ENCODE measurements at regions not wholly inside any gene's neighbourhood (a gene's known extent, or its start where the extent isn't known, plus 50 kb on each side); places are given as distances from the start of the nearest gene placed in this dataset.

DNA sequence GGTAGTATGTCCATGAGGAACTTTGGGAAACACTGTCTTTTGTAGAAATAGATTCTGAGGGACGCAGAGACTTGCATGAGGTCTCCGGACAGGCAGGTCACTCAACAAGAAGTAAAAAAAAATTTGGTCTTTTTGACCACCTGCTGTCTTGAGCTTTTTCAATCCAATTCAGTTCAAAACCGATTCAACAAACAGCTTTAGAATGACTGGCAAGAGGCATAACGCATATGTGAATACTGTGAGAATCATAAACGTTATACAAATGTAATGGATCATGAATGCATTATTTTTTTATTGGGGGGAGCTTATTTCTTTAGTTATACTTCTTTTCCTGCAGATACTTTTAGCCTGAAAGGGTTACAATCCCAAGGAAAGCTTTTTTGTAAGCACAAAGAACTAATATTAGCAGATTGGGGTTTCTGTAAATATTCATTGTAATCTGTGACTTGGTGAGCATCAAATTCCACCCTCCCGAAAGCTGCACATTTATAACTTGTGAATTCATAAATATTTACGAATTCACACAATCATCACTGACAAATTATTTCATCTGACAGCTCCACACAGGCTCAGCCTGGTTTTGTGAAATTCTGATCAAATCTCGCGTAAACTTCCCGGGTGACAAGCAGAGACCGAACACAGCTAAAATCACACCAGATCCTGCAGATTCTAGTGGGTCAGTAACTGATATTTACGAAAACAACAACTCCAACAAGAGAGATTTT, 507.7 kb downstream of the MN1 start:
- no peak for DNase-seq (ENCODE audit: low read depth)

DNA sequence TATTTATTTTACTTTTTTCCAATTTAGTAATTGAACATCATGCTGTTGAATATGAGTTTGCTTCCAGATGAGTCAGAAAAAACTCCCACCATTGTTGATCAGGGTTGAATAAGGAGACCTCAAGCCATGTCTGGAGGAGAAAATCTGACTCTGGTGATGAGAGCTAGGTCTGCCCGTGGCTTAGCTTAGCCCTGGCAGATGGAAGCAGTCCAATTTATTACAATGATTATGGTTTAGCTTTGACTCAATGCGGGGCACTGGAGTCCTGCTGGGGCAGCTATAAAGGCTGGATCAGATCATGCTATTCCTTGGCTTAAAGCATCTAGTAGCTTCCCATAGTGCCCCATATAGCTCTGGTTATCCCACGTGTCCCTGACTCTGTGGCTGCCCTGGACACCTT, 506.5 kb downstream of the MN1 start:
- DNase-seq (ENCODE audit: low read depth) = no peak

DNA sequence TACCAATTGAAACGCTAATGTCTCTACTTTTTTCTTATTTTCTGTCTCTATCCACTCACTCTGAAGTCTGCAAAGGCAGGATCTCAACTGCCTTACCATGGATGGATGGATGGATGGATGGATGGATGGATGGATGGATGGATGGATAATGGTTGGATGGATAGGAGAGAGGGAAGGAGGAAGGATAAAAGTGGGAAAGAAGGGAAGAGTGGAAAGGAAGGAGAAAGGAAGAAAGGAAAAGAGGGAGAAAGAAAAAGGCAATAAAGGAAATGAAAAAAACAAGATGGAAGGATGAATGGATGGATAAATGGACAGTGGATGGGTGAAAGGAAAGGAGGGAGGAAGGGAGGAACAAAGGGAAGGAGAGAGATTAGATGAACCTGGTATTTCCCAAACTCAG, 506.0 kb downstream of the MN1 start:
- no peak for DNase-seq (ENCODE audit: low read depth)

DNA sequence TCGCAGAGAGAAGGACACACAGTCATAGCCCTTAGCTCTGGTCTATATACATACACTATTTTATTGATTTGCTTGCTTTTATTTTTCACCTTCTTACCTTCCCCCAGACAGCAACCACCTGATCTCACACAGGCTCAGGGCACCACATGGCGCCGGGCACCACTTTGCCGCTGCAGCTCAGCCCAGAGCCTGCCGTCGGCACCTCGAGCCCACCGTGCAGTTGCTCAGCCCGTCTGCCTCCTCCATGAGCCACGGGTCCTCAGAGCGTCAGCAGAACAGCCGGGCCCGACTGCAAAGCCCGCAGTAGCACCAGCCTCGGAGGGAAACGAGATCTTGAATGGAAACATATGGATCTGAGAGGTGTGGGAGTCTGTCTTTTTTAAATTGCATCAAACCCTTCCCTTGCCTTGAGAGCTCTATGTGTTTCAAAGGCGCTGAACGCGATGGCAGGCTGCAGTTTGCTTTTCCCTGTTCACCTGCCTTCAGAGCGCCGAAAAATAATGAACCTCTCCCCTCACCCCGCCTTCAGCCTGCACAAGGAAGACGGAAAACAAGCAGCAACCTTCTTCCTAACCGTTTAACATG, 505.4 kb downstream of the MN1 start:
- DNase-seq (ENCODE audit: low read depth) = no peak

DNA sequence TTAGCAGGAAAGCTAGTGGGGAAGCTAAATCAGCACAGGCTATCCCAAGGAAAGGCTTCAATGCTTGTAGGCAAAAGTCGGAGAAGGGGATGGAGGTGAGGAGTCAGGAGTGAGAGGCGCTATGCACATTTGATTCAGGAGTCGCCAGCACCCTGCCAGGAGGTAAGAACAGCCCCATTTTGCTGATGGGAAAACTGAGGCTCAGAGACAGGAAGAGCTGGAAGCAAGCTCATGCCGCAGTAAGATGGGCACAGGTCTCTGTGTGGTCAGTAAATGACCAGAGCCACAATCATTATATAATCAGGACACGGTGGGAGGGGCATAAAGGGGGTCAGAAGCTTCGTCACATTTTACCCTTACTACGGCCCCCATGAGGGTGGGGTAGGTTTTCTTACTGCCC, 504.4 kb downstream of the MN1 start:
- no peak for DNase-seq (ENCODE audit: low read depth)

DNA sequence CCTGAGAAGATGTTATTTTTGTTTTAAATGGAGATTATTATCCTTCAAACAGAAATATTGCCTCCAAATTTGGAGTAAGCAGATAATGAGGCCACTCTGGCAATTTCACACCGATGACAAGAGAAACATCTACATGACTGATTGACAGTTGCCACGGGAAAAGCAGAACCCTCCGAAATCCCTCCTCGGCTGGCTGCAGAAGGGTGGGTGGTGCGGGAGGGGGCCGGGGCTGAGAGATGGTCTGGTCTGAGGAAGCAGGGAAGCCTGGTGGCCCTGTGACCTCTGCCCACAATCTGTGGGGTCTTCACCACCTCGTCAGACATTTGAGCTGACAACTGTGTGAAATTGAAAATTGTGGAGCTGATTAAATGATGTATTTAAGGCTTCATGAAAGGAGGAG, 503.2 kb downstream of the MN1 start:
- no peak for DNase-seq (ENCODE audit: low read depth)

DNA sequence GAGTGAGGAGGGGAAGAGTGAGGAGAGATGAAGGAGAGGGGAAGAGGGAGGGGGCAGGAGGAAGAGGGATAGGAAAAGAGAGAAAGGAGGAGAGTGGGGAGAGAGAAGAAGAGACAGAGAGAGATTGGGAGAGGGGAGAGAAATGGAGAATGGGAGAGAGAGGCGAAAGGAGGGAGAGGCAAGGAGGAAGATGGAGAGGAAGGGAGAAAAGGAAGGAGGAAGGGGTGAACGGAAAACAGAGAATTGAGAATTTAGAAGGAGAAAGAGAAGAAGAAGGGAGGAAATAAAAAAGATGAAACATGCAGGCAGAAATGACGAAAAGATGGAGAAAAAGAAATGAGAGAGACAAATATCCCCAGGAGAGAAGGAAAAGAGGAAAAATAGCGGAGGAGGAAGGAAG, 502.8 kb downstream of the MN1 start:
- no peak for DNase-seq (ENCODE audit: low read depth)

DNA sequence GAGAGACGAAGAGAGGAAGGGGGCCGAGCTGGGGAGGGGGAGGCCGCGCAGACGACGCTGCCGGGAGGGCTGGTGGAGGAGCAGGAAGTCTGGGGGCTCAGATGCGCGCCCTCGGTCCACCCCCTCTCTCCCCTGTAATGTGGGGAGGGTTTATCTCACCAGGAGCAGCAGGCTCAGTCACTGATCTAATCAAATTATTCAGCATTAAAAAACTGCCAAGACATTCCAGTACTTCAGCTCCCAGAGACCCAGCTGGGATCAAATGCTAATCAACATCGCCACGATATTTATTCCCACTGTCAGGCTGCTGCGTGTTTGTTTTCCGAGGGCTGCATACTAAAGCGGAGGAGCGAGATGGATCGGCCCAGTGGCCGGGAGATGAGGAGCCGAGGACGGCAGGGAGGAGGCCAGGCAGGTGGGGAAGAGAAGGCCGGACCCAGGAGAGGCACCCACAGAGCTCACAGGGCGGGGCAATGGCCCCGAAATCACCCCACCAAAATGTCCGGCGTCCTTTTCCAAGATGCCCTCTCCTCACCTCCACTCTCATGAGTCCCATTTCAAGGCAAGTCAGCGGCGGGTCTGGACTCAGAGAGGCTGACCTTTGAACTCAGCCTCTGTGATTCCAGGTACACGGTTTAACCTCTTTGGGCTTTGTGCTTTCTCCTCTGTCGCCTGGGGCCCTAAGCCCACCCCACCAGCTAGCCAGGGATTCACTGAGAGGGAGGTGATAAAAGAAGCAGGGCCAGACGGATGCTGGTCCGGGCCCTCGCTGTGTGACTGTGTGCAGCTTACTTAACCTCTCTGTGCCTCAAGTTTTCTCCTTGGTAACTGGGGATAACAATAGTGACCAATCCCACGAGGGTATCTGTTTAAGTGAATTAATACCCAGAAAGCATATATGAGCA, 502.1 kb downstream of the MN1 start:
- no peak for DNase-seq (ENCODE audit: low read depth)

DNA sequence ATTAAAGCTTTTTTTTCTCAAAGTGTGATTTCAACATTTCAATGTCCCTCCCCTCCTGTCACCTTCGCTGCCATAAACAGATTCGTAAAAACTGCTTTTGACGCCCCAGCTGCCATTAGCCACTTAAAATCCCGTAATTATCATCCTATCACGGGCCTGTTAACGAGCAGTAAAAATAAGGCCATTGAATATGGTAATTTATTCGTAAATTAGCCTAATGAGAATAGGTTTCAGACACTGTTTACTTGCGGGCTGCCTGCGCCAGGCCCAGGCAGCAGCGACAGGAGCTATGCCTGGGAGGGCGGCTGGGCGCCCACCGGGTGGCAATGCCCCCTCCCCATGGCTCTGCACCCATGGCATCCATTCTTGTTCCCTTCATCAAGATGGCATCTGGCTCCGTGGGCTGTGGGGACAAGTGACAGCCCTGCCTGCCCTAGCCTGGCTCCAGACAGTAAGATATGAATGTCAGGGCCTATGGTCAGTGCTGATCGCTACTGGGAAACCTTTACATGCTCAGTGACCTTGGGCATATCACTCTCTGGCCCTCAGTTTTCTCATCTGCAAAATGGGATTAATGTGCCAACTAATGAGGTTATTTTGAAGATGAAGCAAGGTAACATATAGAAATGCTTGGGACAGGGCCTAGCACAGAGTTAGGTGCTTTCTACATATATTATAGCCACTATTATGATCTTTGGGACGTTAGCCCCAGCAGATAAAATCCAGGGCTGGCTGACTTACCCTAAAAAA, 500.8 kb downstream of the MN1 start:
- DNase-seq (ENCODE audit: low read depth) = no peak

DNA sequence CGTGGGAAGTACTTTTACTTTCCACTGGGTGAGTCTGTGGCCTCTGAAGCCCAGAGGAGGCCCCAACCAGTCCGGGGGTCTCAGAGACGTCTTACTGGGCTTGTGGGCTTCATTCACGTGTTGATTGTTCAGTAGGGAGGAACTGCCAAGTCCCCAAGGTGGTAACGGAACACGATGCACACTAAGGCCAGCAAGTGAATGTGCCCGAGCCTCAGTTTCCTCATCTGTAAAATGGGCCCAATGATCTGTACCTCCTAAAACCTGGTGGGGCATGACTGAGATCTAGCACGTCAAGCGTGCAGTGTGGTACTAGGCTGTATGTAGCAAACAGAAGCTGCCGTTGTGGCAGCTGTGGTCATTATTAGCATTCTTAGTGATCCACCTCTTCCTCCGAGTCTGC, 499.1 kb downstream of the MN1 start:
- DNase-seq (ENCODE audit: low read depth) = no peak

DNA sequence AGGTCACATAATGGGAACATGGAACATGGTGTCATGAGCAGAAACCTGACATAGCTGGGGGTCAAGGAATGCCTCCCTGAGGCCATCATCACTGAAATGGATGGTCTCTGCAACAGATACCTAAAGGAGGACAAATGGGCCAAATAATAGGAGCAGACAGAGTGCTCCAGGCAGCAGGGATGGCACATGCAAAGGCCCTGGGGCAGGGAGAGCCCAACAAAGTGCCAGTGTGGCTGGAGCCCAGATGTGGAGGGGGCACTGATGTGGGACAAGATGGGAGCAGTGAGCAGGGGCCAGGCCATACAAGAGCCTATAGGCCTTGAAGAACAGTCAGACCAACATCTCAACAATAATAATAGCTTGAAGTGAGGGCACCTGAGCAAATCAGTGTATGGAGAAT, 497.8 kb downstream of the MN1 start:
- DNase-seq (ENCODE audit: low read depth) = no peak

DNA sequence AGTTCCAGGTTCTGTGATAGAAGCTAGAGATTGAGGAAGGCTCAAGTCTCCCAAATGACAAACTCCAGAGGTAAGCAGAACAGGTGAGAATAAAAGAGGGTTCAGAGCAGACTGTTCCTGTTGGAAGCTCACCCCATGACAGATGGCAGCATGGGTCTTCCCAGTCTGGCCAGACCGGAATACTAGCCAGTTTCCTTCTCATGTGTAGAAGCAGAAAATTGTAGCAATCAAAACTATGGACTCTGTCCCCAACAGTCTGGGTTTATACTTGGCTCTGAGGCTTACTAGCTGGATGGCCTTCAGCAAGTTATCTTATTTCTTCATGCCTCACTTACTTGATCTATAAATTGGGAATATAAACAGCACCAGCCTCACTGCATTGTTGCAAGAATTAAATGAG, 494.8 kb downstream of the MN1 start:
- DNase-seq (ENCODE audit: low read depth) = no peak

DNA sequence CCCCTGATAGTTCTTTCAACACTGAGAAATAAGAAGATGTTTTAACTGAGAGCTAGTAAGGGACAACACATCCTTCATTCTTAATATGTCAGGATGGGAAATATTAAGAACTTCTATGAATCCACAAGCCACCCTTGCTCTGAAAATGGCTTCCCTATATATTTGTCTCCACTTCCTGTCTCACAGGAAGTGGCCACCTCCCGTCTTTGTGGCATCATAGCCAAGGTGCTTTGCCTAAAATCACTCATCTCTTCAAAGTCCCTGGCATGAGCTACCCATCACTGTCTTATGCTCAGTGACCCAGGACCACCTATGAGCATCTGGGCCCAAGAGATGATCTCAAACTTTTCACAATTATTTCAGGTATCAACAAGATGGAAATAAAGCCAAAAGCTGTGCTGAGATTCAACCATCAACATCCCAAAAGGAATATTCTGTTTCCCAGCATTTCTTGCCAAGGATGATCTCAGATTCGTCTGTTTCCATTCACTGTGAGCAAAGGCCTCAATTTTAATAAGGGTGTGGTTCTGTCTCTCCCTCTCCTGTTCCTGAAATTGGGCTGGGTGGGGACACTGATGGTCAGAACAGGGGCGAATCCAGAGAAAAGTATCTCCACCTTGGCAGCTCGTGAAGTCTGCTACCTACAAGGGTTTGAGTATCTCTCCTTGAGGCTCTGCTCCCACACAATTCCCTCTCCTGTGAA, 493.9 kb downstream of the MN1 start:
- no peak for DNase-seq (ENCODE audit: low read depth)

DNA sequence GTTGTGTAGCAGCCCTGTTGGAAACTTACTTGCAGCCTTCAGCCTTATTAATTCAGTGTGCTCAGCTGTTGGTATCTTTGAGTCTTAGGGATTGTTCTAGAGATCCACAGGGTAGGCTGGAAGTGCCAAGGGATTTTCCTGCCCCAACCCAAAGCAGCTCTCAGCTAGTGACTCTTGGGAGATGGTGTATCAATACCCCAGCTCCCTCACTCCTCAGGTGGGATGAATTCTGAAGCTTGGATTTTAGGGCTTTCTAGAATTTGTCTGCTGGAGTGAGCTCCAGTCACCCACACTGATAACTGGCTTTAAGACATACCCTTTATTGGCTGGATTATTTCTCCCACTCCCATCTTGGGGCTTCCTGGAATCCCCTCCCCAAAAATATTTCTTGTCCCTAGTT, 493.0 kb downstream of the MN1 start:
- DNase-seq (ENCODE audit: low read depth) = no peak

DNA sequence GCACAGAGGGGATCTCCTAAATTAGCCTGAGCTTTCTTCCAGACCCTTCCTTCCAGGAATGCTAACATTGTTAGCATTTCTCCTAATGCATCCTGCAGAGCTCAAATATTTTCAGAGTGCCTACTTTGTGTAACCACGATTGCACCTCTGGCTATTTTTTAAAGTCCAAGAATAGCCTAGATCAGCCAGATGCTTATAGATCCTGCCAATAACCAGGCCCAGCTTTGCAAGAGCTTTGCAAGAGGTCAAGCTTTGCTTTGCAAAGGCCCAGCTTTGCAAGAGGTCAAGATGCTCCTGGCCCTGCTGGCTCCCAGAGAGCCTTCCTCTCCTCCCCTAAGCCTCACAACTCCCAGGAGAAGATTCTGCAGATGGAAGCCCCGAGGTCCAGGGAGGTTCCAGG, 491.9 kb downstream of the MN1 start:
- peak; percentile 41 for DNase-seq (ENCODE audit: low read depth)

DNA sequence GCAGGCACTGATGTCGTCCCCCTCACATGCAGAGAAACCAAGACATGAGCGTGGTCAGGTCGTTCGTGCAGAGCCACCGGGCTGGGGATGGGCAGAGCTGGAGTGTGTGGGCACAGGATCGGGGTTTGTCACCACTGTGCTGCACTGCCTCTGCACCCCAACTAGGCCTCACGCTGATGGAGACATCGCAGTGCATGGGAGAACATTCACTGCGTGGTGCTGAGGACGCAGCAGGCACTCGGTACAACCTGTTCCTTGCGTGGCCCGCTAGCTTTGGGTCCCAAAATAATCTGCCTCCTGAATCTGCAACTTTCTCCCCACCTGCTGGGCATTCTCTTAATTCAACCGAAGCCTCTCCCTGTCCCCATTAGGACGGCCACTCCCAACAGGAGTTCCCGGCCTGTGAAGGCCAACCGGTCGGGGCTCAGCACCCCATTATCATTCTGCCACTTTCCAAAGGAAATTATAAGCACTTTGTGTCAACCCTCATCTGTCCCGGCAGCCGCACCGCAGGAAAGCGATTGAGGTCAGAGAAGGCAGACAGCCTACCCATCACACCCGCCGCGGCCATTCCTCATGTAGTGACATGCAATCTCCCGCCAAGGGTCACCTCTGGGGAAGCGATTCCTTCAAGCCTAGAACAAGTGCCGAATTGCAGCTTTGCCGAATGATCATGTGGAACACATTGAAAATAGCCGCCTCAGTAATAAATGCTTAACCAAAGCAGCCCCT, 490.4 kb downstream of the MN1 start:
- DNase-seq (ENCODE audit: low read depth) = no peak

DNA sequence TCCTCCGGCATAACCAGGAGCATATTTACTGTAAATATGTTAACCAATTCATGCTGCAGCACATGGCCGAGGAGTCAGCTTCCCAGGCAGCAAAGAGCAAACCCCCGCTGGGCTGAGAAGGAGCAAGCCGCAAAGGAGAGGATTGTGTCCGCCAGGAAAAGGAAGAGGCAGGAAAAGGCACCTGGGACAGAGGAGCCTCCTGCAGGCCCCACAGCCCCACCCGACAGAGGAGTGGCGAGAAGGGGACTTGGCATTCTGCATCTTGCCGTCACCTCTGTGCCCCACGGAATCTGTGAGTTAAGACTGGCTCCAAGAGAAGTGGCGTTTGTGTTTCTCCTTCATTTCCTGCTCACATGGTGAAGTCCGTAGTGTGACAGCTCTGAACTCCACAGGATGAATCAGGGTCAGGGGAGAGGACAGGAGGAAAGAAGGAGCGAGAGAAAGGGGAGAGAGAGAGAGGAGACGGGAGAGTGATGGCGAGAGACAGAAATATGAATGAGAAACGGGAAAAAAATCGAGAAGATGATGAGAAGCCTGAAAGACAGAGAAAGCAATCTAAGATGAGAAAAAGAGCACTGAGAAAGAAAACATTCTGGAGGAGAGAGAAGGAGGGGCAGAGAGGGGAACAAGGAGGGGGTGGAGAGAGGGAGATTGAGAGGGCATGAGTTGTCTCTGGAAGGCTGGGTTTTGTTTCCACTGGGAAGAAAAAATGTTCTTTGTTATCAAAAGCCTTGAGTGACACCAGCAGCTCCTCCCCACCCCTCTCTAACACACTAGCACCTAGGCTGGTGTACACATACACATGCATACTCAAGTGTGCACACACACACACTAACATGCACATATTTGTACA, 489.6 kb downstream of the MN1 start:
- DNase-seq (ENCODE audit: low read depth) = no peak

DNA sequence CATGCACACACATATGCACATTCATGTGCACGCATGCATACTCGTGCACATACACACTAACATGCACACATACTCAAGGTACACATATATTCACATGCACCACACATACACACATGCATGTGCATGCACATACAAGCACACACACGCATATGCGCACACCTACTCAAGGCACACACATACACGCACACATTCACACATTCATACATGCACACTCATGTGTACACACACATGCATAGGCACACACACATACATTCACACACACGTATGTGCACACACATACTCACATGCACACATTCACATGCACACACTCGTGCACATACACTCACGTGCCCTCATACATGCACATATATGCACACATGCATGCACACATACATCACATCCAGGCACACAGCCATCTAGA, 489.0 kb downstream of the MN1 start:
- no peak for DNase-seq (ENCODE audit: low read depth)

DNA sequence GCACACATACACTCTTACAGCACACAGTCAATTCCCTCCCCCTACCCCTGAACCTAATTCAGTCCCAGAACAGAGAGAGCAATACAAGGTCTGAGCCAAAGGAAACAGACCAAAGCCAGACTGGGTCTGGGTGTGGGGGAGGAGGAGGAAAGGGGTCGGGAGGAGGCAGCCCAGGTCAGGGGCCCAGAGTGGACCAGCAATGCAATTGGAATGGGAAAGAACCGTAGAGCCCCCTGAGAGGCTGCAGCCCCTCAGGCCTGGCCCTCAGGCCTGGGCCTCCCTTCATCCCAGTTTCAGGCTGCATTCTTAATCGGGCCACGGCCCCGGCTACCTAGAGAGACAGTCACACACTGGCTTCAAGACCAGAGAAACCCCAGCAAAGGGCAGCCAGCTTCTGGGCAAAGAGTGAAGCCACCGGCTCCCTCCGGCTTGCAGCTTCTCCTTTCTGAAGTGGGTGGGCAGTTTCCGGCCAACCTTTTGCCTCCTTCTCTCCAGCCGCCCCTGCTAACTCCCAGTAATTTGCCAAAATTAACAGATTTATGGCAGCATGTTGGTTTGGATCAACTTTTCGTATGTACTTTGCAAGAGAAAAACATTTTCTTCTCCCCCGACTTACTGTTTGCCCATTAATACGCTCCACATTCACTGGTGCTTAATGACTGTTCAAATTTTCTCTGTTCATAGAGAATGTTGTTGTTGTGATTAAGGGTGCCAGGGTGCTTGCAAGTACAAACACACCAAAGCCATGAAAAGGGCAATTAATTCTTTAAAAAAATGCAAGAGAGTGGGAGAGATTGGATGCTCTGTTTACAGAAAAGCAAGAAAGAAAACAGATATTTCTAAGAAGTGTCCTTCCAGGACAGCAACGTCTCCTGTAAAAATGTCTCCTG, 488.3 kb downstream of the MN1 start:
- DNase-seq (ENCODE audit: low read depth) = no peak

Measured in fibroblast of the conjunctiva (primary cell).